Type B pancreatic cell (in vitro differentiated cells): ENCODE measurements at regions not wholly inside any gene's neighbourhood (a gene's known extent, or its start where the extent isn't known, plus 50 kb on each side); places are given as distances from the start of the nearest gene placed in this dataset.

Experiments used
- DNase-seq: peaks from one replicate; pipeline ENCODE4 v3.0.0; 2021; ENCODE audit warnings: mixed read lengths; ENCODE audit not compliant: unreplicated experiment; ENCODE audit errors: extremely low spot score
- H3K27ac Mint-ChIP-seq: 2 replicates; pipeline ENCODE4 v1.8.0; 2021; ENCODE audit warnings: mild to moderate bottlenecking, mixed read lengths
- H3K27me3 Mint-ChIP-seq: 2 replicates; pipeline ENCODE4 v1.8.0; 2021; ENCODE audit warnings: mixed read lengths
- H3K36me3 Mint-ChIP-seq: 2 replicates; pipeline ENCODE4 v1.8.0; 2021; ENCODE audit warnings: mixed read lengths
- H3K4me1 Mint-ChIP-seq: one replicate; pipeline ENCODE4 v1.8.0; 2021; ENCODE audit warnings: mixed read lengths; ENCODE audit not compliant: unreplicated experiment
- H3K4me3 Mint-ChIP-seq: 2 replicates; pipeline ENCODE4 v1.8.0; 2021; ENCODE audit warnings: mild to moderate bottlenecking, mixed read lengths
- H3K9me3 Mint-ChIP-seq: 2 replicates; pipeline ENCODE4 v1.8.0; 2021; ENCODE audit warnings: mixed read lengths
- CTCF ChIP-seq: fragments of 200-600 bp; sonication (generic); conservative IDR thresholded peaks from 2 replicates; pipeline ENCODE4 v1.5.0; 2021; ENCODE audit warnings: antibody characterized with exemption, mild to moderate bottlenecking

- Mint-ChIP-seq H3K36me3 (no peaks in the 10 kb centered on the region), H3K27me3 (peaks cover 9% of the 10 kb centered on the region), H3K27ac (no peak overlapping the region), H3K4me1 (no peaks in the 10 kb centered on the region), H3K4me3 (no peak overlapping the region), H3K9me3 (peaks cover 6% of the 10 kb centered on the region)
- TF ChIP-seq CTCF: no peak
- no peak for DNase-seq
Measured at GRCh38 chr1:82829527-82829926, 1028.8 kb downstream of the ADGRL2 start.

GRCh38 chr1:82823876-82824275 is 1023.1 kb downstream of the ADGRL2 start:
- DNase-seq: no peak
- TF ChIP-seq CTCF: no peak
- Mint-ChIP-seq H3K36me3 (no peaks in the 10 kb centered on the region), H3K27ac (no peak overlapping the region), H3K4me3 (no peak overlapping the region), H3K4me1 (peaks cover 5% of the 10 kb centered on the region), H3K9me3 (no peaks in the 10 kb centered on the region), H3K27me3 (peaks cover 4% of the 10 kb centered on the region)

GRCh38 chr1:82820816-82821215 is 1020.1 kb downstream of the ADGRL2 start:
- Mint-ChIP-seq H3K27ac (no peak overlapping the region), H3K36me3 (peaks cover 4% of the 10 kb centered on the region), H3K4me1 (peaks cover 9% of the 10 kb centered on the region), H3K27me3 (peaks cover 7% of the 10 kb centered on the region), H3K9me3 (no peaks in the 10 kb centered on the region), H3K4me3 (no peak overlapping the region)
- DNase-seq: no peak
- no peak for TF ChIP-seq CTCF

DNA sequence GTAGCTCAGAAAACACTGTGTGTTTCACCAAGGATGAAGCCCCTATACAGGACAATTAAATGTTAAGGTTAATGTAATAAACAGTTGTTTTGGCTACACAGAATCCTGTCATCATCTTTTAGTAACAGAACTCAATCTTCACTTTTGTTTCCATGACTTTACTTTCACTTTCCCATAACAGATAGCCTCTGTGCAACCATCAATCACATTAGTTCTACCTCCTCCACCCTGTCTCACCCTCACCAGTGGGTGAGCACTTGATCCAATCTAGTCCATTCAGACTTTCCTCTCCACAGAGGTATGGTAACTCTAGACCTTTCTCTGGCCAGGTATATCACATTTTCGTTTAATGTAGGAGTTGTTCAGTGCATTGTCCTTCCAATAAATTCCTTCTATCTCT is 1018.5 kb downstream of the ADGRL2 start:
- Mint-ChIP-seq H3K36me3 (peaks cover 4% of the 10 kb centered on the region), H3K9me3 (no peaks in the 10 kb centered on the region), H3K4me3 (no peak overlapping the region), H3K27ac (no peak overlapping the region), H3K27me3 (peaks cover 3% of the 10 kb centered on the region), H3K4me1 (peaks cover 9% of the 10 kb centered on the region)
- no peak for DNase-seq
- no peak for TF ChIP-seq CTCF

- peaks cover 9% of the 10 kb centered on the region for H3K4me1 Mint-ChIP-seq
- DNase-seq: no peak
- no peak overlapping the region for H3K27ac Mint-ChIP-seq
- TF ChIP-seq CTCF: no peak
- H3K36me3 Mint-ChIP-seq: peaks cover 4% of the 10 kb centered on the region
- H3K27me3 Mint-ChIP-seq: peaks cover 3% of the 10 kb centered on the region
- H3K9me3 Mint-ChIP-seq: no peaks in the 10 kb centered on the region
- H3K4me3 Mint-ChIP-seq: no peak overlapping the region
Measured at GRCh38 chr1:82818586-82818985, 1017.9 kb downstream of the ADGRL2 start.

DNA sequence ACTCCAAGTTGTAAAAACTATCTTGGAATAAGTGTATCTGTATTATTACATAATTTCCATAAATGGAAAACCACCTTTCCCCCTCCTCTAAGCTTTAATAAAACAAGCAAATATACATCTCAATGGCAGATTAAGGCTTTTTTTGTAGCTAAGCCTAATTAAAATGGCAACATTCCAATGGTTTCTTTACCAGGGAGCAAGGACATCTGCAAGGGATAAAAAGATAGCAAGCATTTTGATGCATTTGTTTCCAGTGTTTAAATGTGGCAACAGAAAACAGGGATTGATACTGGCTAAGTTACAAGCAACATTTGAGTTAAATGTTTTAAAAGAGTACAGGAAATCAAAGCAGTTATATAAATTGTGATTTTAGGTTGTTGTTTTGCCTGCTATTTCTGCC is 1012.7 kb downstream of the ADGRL2 start:
- Mint-ChIP-seq H3K27ac (no peak overlapping the region), H3K9me3 (no peaks in the 10 kb centered on the region), H3K27me3 (peaks cover 13% of the 10 kb centered on the region), H3K4me1 (peaks cover 4% of the 10 kb centered on the region), H3K4me3 (no peak overlapping the region), H3K36me3 (peaks cover 4% of the 10 kb centered on the region)
- DNase-seq: no peak
- no peak for TF ChIP-seq CTCF
